ENCODE measurements at regions not wholly inside any gene's neighbourhood (a gene's known extent, or its start where the extent isn't known, plus 50 kb on each side); places are given as distances from the start of the nearest gene placed in this dataset.

GRCh38 chr10:132486539-132487121 is 51.0 kb upstream of the INPP5A start:
- DNase-seq: no peak

DNA sequence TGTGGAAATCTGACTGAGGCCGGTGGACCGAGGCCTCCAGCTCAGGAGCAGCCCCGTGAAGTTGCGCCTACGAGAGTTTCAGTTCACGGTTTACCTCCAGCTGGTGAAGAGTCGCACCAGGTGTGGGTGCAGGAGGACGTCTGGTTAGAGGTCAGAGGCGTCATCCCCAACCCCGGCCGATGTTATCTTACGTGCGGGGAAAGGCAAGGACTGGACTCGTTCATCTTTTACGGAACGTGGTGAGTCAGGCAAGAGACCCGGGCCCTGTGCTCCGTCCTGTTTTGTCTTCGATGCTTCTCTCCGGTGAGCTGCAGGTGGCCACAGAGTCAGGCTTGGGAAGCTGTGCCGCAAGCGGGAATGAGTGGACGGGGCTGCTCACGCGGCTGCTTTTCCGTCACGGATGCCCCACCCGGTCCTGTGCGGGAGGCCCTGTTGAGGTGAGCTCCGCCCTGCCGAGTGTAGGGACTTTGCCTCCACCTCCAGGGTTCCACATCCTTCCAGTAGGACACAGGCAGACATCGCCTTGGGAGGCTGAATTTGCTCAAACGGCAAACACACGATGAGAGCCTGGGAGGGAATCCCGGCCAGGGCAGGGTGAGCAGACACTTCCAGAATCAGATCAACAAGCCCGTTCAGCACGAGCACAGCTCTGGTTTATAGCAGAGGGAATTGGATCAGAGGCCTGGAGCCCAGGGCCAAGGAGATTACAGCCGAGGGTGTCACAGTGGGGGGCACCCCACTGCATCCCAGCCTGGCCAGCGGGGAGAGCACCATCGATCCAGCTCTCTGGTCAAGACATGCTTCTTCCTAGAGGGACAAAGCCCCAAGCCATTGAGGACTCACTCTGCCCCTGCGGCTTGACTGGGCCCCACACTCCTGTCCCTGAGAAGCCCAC is 50.1 kb upstream of the INPP5A start:
- DNase-seq: no peak

Measured in T-helper 2 cell (primary cell).